Astrocyte of the cerebellum (primary cell): ENCODE measurements at regions not wholly inside any gene's neighbourhood (a gene's known extent, or its start where the extent isn't known, plus 50 kb on each side); places are given as distances from the start of the nearest gene placed in this dataset.

Source experiments
- DNase-seq: peaks from one replicate; pipeline ENCODE4 v3.0.0-alpha.2; 2011; ENCODE audit warnings: low read depth
- H3K4me3 ChIP-seq: 2 replicates; pipeline ENCODE4 v1.5.1; 2011; ENCODE audit warnings: mild to moderate bottlenecking, low read depth, low read length, moderate library complexity
- in situ Hi-C: cut with HindIII; loops from 2 replicates; pipeline ENCODE4 v1.10.0; 2017; ENCODE audit warnings: low sequenced_read_pairs
- TF ChIP-seq, protein P1 (sequence below): IDR thresholded peaks from 2 replicates; pipeline ENCODE4 v1.5.1; 2012; ENCODE audit warnings: low read length, low read depth, moderate library complexity, mild to moderate bottlenecking; ENCODE audit errors: missing control alignments

DNA sequence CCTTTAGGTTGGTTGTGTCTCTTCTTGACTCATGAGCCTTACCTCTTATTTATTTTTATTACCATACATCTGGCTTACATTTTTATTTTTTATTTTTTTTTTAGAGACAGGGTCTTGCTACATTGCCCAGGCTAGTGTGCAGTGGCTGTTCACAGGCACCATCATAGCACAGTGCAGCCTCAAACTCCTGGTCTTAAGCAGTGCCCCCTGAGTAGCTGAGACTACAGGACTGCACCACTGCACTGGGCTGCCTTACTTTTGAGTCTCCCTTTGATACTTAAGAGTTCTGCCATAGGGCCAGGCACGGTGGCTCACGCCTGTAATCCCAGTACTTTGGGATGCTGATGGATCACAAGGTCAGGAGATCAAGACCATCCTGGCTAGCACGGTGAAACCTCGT is 76.4 kb upstream of the MACF1 start:
- H3K4me3 ChIP-seq = no peak overlapping the region
- in situ Hi-C loops = loop anchor here (5.0 kb wide), 1 partner anchor 51 kb away; no protein-coding TSS in a partner anchor
- DNase-seq = no peak
- TF ChIP-seq, protein P1, sequence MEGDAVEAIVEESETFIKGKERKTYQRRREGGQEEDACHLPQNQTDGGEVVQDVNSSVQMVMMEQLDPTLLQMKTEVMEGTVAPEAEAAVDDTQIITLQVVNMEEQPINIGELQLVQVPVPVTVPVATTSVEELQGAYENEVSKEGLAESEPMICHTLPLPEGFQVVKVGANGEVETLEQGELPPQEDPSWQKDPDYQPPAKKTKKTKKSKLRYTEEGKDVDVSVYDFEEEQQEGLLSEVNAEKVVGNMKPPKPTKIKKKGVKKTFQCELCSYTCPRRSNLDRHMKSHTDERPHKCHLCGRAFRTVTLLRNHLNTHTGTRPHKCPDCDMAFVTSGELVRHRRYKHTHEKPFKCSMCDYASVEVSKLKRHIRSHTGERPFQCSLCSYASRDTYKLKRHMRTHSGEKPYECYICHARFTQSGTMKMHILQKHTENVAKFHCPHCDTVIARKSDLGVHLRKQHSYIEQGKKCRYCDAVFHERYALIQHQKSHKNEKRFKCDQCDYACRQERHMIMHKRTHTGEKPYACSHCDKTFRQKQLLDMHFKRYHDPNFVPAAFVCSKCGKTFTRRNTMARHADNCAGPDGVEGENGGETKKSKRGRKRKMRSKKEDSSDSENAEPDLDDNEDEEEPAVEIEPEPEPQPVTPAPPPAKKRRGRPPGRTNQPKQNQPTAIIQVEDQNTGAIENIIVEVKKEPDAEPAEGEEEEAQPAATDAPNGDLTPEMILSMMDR = no peak

DNA sequence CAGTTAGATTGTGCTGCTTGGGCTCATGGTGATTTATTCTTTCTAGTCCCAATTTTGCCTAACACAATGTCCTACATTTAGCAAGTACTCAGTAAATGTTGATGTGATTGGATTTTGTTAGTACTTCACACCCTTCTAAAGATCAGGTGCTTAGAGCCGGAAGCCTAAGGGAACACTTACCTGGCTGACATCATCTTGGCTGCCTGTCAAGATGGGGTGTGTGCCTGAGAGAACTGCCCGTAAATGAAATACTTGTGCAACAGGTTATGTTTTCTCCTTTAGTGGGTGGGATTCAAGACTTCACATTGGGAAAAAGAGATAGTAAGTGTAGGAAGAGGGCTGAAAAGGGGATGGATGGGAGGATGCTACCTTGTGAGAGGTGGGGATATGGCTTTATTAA is 75.5 kb upstream of the MACF1 start:
- DNase-seq = no peak
- TF ChIP-seq, protein P1 = no peak
- H3K4me3 ChIP-seq = no peak overlapping the region
- in situ Hi-C loops = loop anchor here (5.0 kb wide), 1 partner anchor 52 kb away; no protein-coding TSS in a partner anchor

DNA sequence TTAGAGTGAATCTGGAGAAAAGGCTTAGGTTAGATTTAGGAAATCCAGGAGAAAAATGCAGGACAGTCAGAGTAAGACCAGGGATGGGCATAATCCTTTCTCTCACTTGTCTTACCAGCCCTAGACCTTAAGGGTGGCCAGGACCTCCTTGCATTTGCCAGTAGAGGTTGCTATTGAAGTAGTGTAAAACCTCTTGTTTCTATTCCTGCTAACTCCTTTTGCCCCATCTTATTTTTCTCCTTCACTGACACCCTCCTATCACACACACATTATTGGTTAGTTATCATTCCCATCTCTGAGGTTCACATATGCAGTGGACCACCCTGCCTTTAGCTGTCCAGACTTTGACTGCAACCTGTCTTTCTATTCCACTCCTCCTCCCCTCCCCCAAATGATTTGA is 75.0 kb upstream of the MACF1 start:
- in situ Hi-C loops = loop anchor here (5.0 kb wide), 1 partner anchor 52 kb away; no protein-coding TSS in a partner anchor
- TF ChIP-seq, protein P1 = peak; percentile 41
- H3K4me3 ChIP-seq = no peak overlapping the region
- DNase-seq = no peak

DNA sequence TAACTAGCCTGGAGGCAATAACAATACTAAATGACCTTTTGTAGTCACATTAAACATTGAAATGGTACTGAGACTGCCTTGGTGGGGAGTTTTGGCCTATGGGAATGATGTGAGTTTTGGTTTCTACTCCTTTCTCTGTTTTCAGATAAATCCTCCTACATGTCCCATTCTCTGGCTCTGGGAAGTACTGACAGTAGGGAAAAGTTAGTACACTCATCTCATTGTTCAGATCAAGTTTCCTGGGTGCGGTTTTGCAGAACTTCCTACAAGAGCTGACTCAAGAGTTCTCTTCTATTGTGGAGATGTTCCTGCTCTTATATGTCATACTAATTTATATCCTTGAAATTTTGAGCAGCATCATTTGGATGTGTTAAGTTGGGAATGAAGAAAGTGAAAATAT is 74.2 kb upstream of the MACF1 start:
- no peak for DNase-seq
- TF ChIP-seq, protein P1 = no peak
- no peak overlapping the region for H3K4me3 ChIP-seq
- in situ Hi-C loops = no loop called here

DNA sequence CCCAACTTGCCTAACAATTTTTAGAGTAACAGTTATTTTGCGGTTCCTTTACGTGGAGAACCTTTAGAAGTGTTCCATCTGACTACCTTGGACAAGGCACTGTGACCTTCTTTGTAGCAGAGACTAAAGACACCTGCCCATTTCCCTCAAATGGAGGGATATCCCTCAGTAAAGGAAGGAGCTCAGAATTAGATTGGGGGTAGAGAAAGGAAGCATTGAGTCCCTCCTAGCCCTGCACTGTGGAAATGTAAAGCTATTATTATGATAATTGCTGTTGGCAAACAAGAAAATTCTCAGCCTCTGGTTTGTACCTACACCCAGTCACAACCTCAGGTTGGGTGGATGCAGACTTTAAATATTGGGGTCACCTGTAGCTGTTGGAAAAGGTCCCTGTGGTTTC is 72.6 kb upstream of the MACF1 start:
- no peak overlapping the region for H3K4me3 ChIP-seq
- TF ChIP-seq, protein P1 = no peak
- in situ Hi-C loops = no loop called here

DNA sequence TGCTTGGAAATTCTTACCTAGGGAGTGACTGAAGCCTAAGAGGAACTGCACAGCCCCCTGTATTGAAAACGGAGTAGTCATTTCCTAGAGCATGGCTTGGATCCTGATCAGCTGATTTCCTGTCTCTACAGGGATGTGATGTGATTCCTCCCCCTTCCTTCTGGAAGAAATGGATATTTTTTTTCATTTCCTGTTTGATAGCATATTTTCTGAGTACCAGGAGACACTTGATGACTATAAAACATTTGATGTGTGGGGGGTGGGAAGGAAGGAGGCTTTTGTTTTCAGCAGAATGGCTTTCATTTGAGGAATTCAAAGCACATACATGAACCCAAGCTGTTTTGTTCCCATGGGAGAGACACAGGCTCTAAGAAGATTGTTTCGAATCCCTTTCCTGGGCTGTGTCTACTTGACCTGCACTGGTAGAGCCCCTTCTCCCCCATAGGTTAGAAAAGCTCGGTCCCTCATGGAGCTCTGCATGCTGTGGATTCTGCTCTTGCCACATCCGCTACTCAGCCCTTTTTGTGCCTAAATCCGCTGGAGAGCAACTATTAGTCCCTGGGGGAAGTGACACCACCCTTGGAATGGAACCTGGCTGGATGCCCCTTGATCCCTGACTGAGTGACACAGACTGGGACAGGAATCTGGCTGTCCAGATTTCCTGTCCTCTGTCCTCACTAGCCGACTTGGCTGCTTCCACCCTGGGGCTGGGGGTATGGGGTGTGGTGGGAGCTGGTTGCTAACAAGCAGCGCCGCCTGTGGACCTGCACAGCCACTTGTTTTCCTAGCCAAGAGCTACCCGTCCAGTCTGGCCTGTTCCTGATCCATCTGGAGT is 71.8 kb upstream of the MACF1 start:
- TF ChIP-seq, protein P1 = peak; percentile 33
- H3K4me3 ChIP-seq = no peak overlapping the region
- in situ Hi-C loops = no loop called here
- DNase-seq = no peak

More for the DNA sequence above, 72.6 kb upstream of the MACF1 start:
- DNase-seq = no peak
